OCI-LY3 (cell line): ENCODE measurements at regions not wholly inside any gene's neighbourhood (a gene's known extent, or its start where the extent isn't known, plus 50 kb on each side); places are given as distances from the start of the nearest gene placed in this dataset.

Experiments used
- H2AFZ ChIP-seq: fragments of 200-600, 300-600 bp; shearing (Covaris generic); 2 replicates; pipeline ENCODE4 v1.6.0; 2014; ENCODE audit warnings: antibody characterized with exemption, low read depth, low read length
- H3K27ac ChIP-seq: fragments of 200-600, 300-600 bp; sonication (generic); 2 replicates; pipeline ENCODE4 v1.5.1; 2014; ENCODE audit warnings: mild to moderate bottlenecking, low read length, moderate library complexity, mixed read lengths
- H3K27me3 ChIP-seq: fragments of 200-600, 300-600 bp; sonication (generic); 2 replicates; pipeline ENCODE4 v1.6.1; 2014; ENCODE audit warnings: low read depth, low read length, mixed read lengths
- H3K36me3 ChIP-seq: fragments of 200-600, 300-600 bp; sonication (generic); replicated peaks from 2 replicates; pipeline ENCODE3; 2014; ENCODE audit warnings: low read depth, low read length, mixed read lengths
- H3K4me1 ChIP-seq: fragments of 300-600, 200-600 bp; sonication (generic); 2 replicates; pipeline ENCODE4 v1.6.1; 2014; ENCODE audit warnings: low read length, mixed read lengths
- H3K4me2 ChIP-seq: fragments of 200-600, 300-600 bp; sonication (generic); 2 replicates; pipeline ENCODE4 v1.6.1; 2014; ENCODE audit warnings: low read length, mixed read lengths
- H3K4me3 ChIP-seq: fragments of 300-600, 200-600 bp; sonication (generic); 2 replicates; pipeline ENCODE4 v1.5.1; 2014; ENCODE audit warnings: antibody characterized with exemption, mild to moderate bottlenecking, low read length, moderate library complexity
- H3K79me2 ChIP-seq: fragments of 300-600, 200-600 bp; shearing (Covaris generic); 2 replicates; pipeline ENCODE4 v1.6.1; 2014; ENCODE audit warnings: mild to moderate bottlenecking, low read length, mixed read lengths
- H3K9ac ChIP-seq: fragments of 300-600, 200-600 bp; shearing (Covaris generic); 2 replicates; pipeline ENCODE4 v1.6.0; 2014; ENCODE audit warnings: mild to moderate bottlenecking, low read length, moderate library complexity
- H3K9me3 ChIP-seq: fragments of 200-600, 300-600 bp; shearing (Covaris generic); 2 replicates; pipeline ENCODE4 v1.6.1; 2014; ENCODE audit warnings: low read length, mixed read lengths; ENCODE audit not compliant: insufficient read depth
- H4K20me1 ChIP-seq: fragments of 200-600, 300-600 bp; sonication (generic); 2 replicates; pipeline ENCODE4 v1.6.1; 2016; ENCODE audit warnings: low read length, mixed read lengths; ENCODE audit not compliant: insufficient read depth
- CTCF ChIP-seq: fragments of 200-600, 300-600 bp; sonication (generic); IDR thresholded peaks from 2 replicates; pipeline ENCODE4 v1.5.1; 2014; ENCODE audit warnings: antibody characterized with exemption, low read length, low read depth
- EZH2phosphoT487 ChIP-seq: fragments of 200-600 bp; shearing (Covaris generic); IDR thresholded peaks from 2 replicates; pipeline ENCODE4 v1.6.1; 2018; ENCODE audit warnings: antibody characterized with exemption, mixed run types, low read depth

DNA sequence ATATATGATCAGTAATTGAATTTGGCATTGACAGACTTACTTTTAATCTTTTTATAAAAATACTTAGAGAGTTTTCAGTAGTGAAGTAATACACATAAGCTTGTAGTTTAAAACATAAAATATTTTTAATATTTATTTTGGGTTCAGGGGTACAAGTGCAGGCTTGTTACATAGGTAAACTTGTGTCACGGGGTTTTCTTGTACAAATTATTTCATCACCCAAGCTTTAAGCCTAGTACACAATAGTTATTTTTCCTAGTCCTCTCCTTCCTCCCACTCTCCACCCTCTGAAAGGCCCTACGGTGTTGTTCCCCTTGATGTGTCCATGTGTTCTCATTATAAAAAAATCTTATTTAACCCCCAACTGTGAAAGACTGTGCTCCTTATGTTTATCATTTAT, 1397.8 kb upstream of the RAG2 start:
- Histone ChIP-seq H3K9me3 (no peaks in the 10 kb centered on the region), H3K79me2 (no peaks in the 10 kb centered on the region), H3K36me3 (no peaks in the 10 kb centered on the region), H3K9ac (no peak overlapping the region), H3K4me1 (no peaks in the 10 kb centered on the region), H3K4me2 (no peak overlapping the region), H3K27ac (no peak overlapping the region), H4K20me1 (no peaks in the 10 kb centered on the region), H3K4me3 (no peak overlapping the region), H2AFZ (no peak overlapping the region), H3K27me3 (no peaks in the 10 kb centered on the region)
- TF ChIP-seq CTCF = no peak
- TF ChIP-seq EZH2phosphoT487 = no peak

- no peaks in the 10 kb centered on the region for H3K4me1 ChIP-seq
- no peak overlapping the region for H3K4me3 ChIP-seq
- H2AFZ ChIP-seq = peak overlapping the region; percentile 67; the same call in 1 of the 2 replicates
- no peaks in the 10 kb centered on the region for H4K20me1 ChIP-seq
- no peaks in the 10 kb centered on the region for H3K27me3 ChIP-seq
- H3K9ac ChIP-seq = no peak overlapping the region
- no peaks in the 10 kb centered on the region for H3K9me3 ChIP-seq
- H3K27ac ChIP-seq = no peak overlapping the region
- H3K36me3 ChIP-seq = no peaks in the 10 kb centered on the region
- no peaks in the 10 kb centered on the region for H3K79me2 ChIP-seq
- TF ChIP-seq CTCF = no peak
- TF ChIP-seq EZH2phosphoT487 = no peak
- no peak overlapping the region for H3K4me2 ChIP-seq
Measured at GRCh38 chr11:37988031-37988430, 1390.0 kb upstream of the RAG2 start.

- no peaks in the 10 kb centered on the region for H3K79me2 ChIP-seq
- no peak overlapping the region for H3K9ac ChIP-seq
- H3K36me3 ChIP-seq = no peaks in the 10 kb centered on the region
- H3K27me3 ChIP-seq = no peaks in the 10 kb centered on the region
- TF ChIP-seq EZH2phosphoT487 = no peak
- no peak for TF ChIP-seq CTCF
- no peaks in the 10 kb centered on the region for H4K20me1 ChIP-seq
- no peak overlapping the region for H3K27ac ChIP-seq
- H3K9me3 ChIP-seq = no peaks in the 10 kb centered on the region
- no peak overlapping the region for H3K4me3 ChIP-seq
- H3K4me2 ChIP-seq = no peak overlapping the region
- H3K4me1 ChIP-seq = no peaks in the 10 kb centered on the region
- no peak overlapping the region for H2AFZ ChIP-seq
Measured at GRCh38 chr11:37984991-37985390, 1387.0 kb upstream of the RAG2 start.

- TF ChIP-seq CTCF = no peak
- TF ChIP-seq EZH2phosphoT487 = no peak
- no peaks in the 10 kb centered on the region for H3K9me3 ChIP-seq
Measured at GRCh38 chr11:37978647-37979046, 1380.6 kb upstream of the RAG2 start.

More at GRCh38 chr11:37978647-37979046, 1380.6 kb upstream of the RAG2 start:
- no peaks in the 10 kb centered on the region for H4K20me1 ChIP-seq
- no peak overlapping the region for H3K27ac ChIP-seq
- H3K4me2 ChIP-seq = no peak overlapping the region
- no peak overlapping the region for H3K4me3 ChIP-seq
- H3K4me1 ChIP-seq = no peaks in the 10 kb centered on the region
- no peaks in the 10 kb centered on the region for H3K79me2 ChIP-seq
- no peaks in the 10 kb centered on the region for H3K27me3 ChIP-seq
- H3K36me3 ChIP-seq = no peaks in the 10 kb centered on the region
- H3K9ac ChIP-seq = no peak overlapping the region
- no peak overlapping the region for H2AFZ ChIP-seq
